Hepatocyte (in vitro differentiated cells): ENCODE measurements at regions not wholly inside any gene's neighbourhood (a gene's known extent, or its start where the extent isn't known, plus 50 kb on each side); places are given as distances from the start of the nearest gene placed in this dataset.

Source experiments
- DNase-seq: peaks from one replicate; pipeline ENCODE4 v3.0.0-alpha.2; 2016; ENCODE audit warnings: low spot score
- H2AFZ ChIP-seq: fragments of 200-600 bp; sonication (generic); 2 replicates; pipeline ENCODE4 v1.6.0; 2016; ENCODE audit warnings: antibody characterized with exemption, mild to moderate bottlenecking
- H3K27ac ChIP-seq: fragments of 200-600 bp; sonication (generic); 2 replicates; pipeline ENCODE4 v1.5.1; 2016; ENCODE audit warnings: mild to moderate bottlenecking
- H3K27me3 ChIP-seq: fragments of 200-600 bp; sonication (generic); 2 replicates; pipeline ENCODE4 v1.6.1; 2016
- H3K36me3 ChIP-seq: fragments of 200-600 bp; sonication (generic); replicated peaks from 2 replicates; pipeline ENCODE4 v1.5.1; 2016; ENCODE audit warnings: low read depth; ENCODE audit not compliant: insufficient read depth
- H3K4me1 ChIP-seq: fragments of 200-600 bp; sonication (generic); 2 replicates; pipeline ENCODE4 v1.5.1; 2016; ENCODE audit warnings: mild to moderate bottlenecking, moderate library complexity; ENCODE audit not compliant: insufficient read depth
- H3K4me2 ChIP-seq: fragments of 200-600 bp; sonication (generic); 2 replicates; pipeline ENCODE4 v1.6.0; 2016
- H3K4me3 ChIP-seq: fragments of 200-600 bp; sonication (generic); 2 replicates; pipeline ENCODE4 v1.5.1; 2016; ENCODE audit warnings: mild to moderate bottlenecking
- H3K79me2 ChIP-seq: fragments of 200-600 bp; sonication (generic); 2 replicates; pipeline ENCODE4 v1.6.0; 2017; ENCODE audit warnings: mild to moderate bottlenecking
- H3K9me2 ChIP-seq: fragments of 200-600 bp; sonication (generic); replicated peaks from 2 replicates; pipeline ENCODE4 v1.6.0; 2017; ENCODE audit warnings: mild to moderate bottlenecking; ENCODE audit not compliant: insufficient read depth
- H3K9me3 ChIP-seq: fragments of 200-600 bp; sonication (generic); 2 replicates; pipeline ENCODE4 v1.5.1; 2016; ENCODE audit warnings: low read depth, mild to moderate bottlenecking
- H4K20me1 ChIP-seq: fragments of 200-600 bp; sonication (generic); 2 replicates; pipeline ENCODE4 v1.6.0; 2016; ENCODE audit warnings: mild to moderate bottlenecking; ENCODE audit not compliant: insufficient read depth, poor library complexity, severe bottlenecking
- CTCF ChIP-seq: fragments of 200-600 bp; sonication (generic); IDR thresholded peaks from 2 replicates; pipeline ENCODE4 v1.5.1; 2016; ENCODE audit warnings: antibody characterized with exemption, mild to moderate bottlenecking; ENCODE audit not compliant: poor library complexity
- EZH2 ChIP-seq: fragments of 200-600 bp; sonication (generic); IDR thresholded peaks from 2 replicates; pipeline ENCODE4 v1.6.1; 2016; ENCODE audit warnings: antibody characterized with exemption, mild to moderate bottlenecking, borderline replicate concordance
- EZH2phosphoT487 ChIP-seq: fragments of 200-600 bp; sonication (generic); IDR thresholded peaks from one replicate; pipeline ENCODE4 v1.6.1; 2018; ENCODE audit warnings: antibody characterized with exemption, mild to moderate bottlenecking, low read depth, moderate library complexity; ENCODE audit not compliant: unreplicated experiment, severe bottlenecking
- WGBS: methylation state at CpG from one replicate; pipeline ENCODE4 v1.1.6; 2016; ENCODE audit warnings: low lambda C conversion rate; ENCODE audit errors: missing lambda C conversion rate; 5-methylcytosine and 5-hydroxymethylcytosine counted together

- H2AFZ ChIP-seq = no peak overlapping the region
- H3K4me2 ChIP-seq = no peak overlapping the region
- no peaks in the 10 kb centered on the region for H3K4me1 ChIP-seq
- no peaks in the 10 kb centered on the region for H3K9me3 ChIP-seq
- no peaks in the 10 kb centered on the region for H3K9me2 ChIP-seq
- no peaks in the 10 kb centered on the region for H3K36me3 ChIP-seq
- H3K4me3 ChIP-seq = no peak overlapping the region
- no peaks in the 10 kb centered on the region for H4K20me1 ChIP-seq
- H3K27me3 ChIP-seq = no peaks in the 10 kb centered on the region
- DNase-seq = no peak
- WGBS = 86% methylated on average over 4 of the region's 4 CpGs
- no peaks in the 10 kb centered on the region for H3K79me2 ChIP-seq
- TF ChIP-seq CTCF = no peak
- no peak for TF ChIP-seq EZH2phosphoT487
- no peak for TF ChIP-seq EZH2
- no peak overlapping the region for H3K27ac ChIP-seq
Observed at GRCh38 chr4:125091541-125091940, 223.2 kb upstream of the FAT4 start.

GRCh38 chr4:125091101-125091500 lies 223.7 kb upstream of the FAT4 start:
- no peak for DNase-seq
- H3K4me1 ChIP-seq = no peaks in the 10 kb centered on the region
- no peak overlapping the region for H3K4me2 ChIP-seq
- H2AFZ ChIP-seq = no peak overlapping the region
- no peaks in the 10 kb centered on the region for H4K20me1 ChIP-seq
- H3K4me3 ChIP-seq = no peak overlapping the region
- no peaks in the 10 kb centered on the region for H3K79me2 ChIP-seq
- 50% methylated on average over 1 of the region's 1 CpG for WGBS
- no peaks in the 10 kb centered on the region for H3K9me2 ChIP-seq
- no peak overlapping the region for H3K27ac ChIP-seq
- H3K9me3 ChIP-seq = no peaks in the 10 kb centered on the region
- H3K27me3 ChIP-seq = no peaks in the 10 kb centered on the region
- H3K36me3 ChIP-seq = no peaks in the 10 kb centered on the region
- TF ChIP-seq CTCF (no peak), EZH2phosphoT487 (no peak), EZH2 (no peak)

GRCh38 chr4:125084608-125085007 lies 230.1 kb upstream of the FAT4 start:
- Histone ChIP-seq H2AFZ (no peak overlapping the region), H3K36me3 (no peaks in the 10 kb centered on the region), H3K9me2 (no peaks in the 10 kb centered on the region), H3K4me3 (no peak overlapping the region), H3K27me3 (no peaks in the 10 kb centered on the region), H3K4me1 (no peaks in the 10 kb centered on the region), H3K9me3 (no peaks in the 10 kb centered on the region), H3K27ac (no peak overlapping the region), H3K4me2 (no peak overlapping the region), H4K20me1 (no peaks in the 10 kb centered on the region), H3K79me2 (no peaks in the 10 kb centered on the region)
- TF ChIP-seq CTCF (no peak), EZH2phosphoT487 (no peak), EZH2 (no peak)
- no peak for DNase-seq
- 72% methylated on average over 1 of the region's 1 CpG for WGBS
